Stomach (tissue), 8 donors: ENCODE measurements at regions not wholly inside any gene's neighbourhood (a gene's known extent, or its start where the extent isn't known, plus 50 kb on each side); places are given as distances from the start of the nearest gene placed in this dataset.

Source experiments
- DNase-seq, 2 donors: peaks; one replicate each; pipeline versions ENCODE4 v3.0.0 to v3.0.0-alpha.2; 2013 to 2019
- H3K27ac ChIP-seq, 5 donors: fragments of 200-600 bp in 4 of 5; sonication (generic) in 4 of 5; one replicate each; pipeline ENCODE4 v1.5.1; 2013 to 2019; ENCODE audit warnings: mild to moderate bottlenecking in 1 of 5, moderate library complexity in 1 of 5
- H3K27me3 ChIP-seq, 3 donors: fragments of 200-600 bp; sonication (generic); one replicate each; pipeline ENCODE4 v1.5.1; 2017 to 2019; ENCODE audit warnings: mixed run types in 1 of 3
- H3K36me3 ChIP-seq, 4 donors: fragments of 200-600 bp; sonication (generic); 1 replicate in 3 of 4; 2 replicates in 1 of 4; pipeline ENCODE4 v1.5.1; 2016 to 2019
- H3K4me1 ChIP-seq, 4 donors: fragments of 200-600 bp; sonication (generic); one replicate each; pipeline ENCODE4 v1.5.1; 2016 to 2019
- H3K4me3 ChIP-seq, 4 donors: fragments of 200-600 bp; sonication (generic) in 3 of 4; one replicate each; pipeline ENCODE4 v1.5.1; 2016 to 2019; ENCODE audit warnings: mild to moderate bottlenecking in 1 of 4
- H3K9me3 ChIP-seq, 4 donors: fragments of 200-600 bp; sonication (generic); one replicate each; pipeline ENCODE4 v1.5.1; 2016 to 2019
- EP300 ChIP-seq: sonication (generic); formaldehyde crosslinking; IDR thresholded peaks from one replicate; pipeline ENCODE4 v1.6.1; 2017; ENCODE audit warnings: antibody characterized with exemption
- POLR2A ChIP-seq, 4 donors: fragments of 450-650 bp; IDR thresholded peaks; one replicate each; pipeline ENCODE4 v1.6.1; 2016; ENCODE audit warnings: antibody characterized with exemption in 4 of 4, control low read depth in 2 of 4, mild to moderate bottlenecking in 1 of 4, moderate library complexity in 1 of 4
- POLR2AphosphoS5 ChIP-seq, 3 donors: sonication (generic); formaldehyde crosslinking; IDR thresholded peaks; one replicate each; pipeline ENCODE4 v1.6.1; 2016; ENCODE audit warnings: antibody characterized with exemption in 3 of 3
- WGBS, 5 donors: extraction: QIAGEN DNeasy Blood & Tissue Kit in 3 of 5; methylation state at CpG; one replicate each; pipeline versions ENCODE4 v1.1.5 to v1.1.7; 2013 to 2018; 5-methylcytosine and 5-hydroxymethylcytosine counted together
- intact Hi-C: fragments of 100-400 bp; cut with DNase I; formaldehyde crosslinking; loops from one replicate; pipeline ENCODE4 v1.15.1; 2023; ENCODE audit warnings: low total_unique reads
- TF ChIP-seq, protein P1 (sequence below), 7 experiments: fragments of 450-650 bp in 4 of 7; fragments of 200-600 bp in 3 of 7; sonication (generic) in 3 of 7; IDR thresholded peaks; one replicate each; pipeline ENCODE4 v1.5.1; 2016 to 2019; ENCODE audit warnings: antibody characterized with exemption in 7 of 7, control low read depth in 2 of 7, mild to moderate bottlenecking in 1 of 7
- donor health status: healthy with polysubstance abuse.
- donor health status: Bipolar disorder and iron deficiency.
- donor health status: healthy.

DNA sequence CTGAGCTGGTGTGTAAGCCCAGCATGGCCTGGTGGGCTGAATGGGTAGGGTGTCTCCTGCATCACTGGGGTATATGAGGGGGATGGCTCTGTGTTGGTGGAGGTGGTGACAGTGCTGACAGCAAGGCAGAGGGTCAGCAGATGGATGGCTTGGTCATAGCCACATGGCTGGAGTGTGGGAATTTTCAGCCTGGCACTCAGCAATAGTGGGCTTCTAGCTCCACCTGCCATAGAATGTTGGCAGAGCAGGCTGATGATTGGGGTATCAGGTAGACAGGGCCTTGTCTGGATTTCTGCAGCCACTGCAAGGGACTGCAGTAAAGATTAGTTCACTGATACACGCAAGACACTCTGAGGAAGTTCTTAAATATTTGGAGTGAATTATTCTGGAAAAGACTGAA, 137.5 kb upstream of the BACH2 start:
- peaks cover 0 to 15% (median 14%) of the 10 kb centered on the region in 4 donors for H3K9me3 ChIP-seq
- no peaks in the 10 kb centered on the region for H3K36me3 ChIP-seq
- H3K27me3 ChIP-seq, result no peaks in the 10 kb centered on the region
- no peak overlapping the region for H3K27ac ChIP-seq
- DNase-seq, result no peak
- no peaks in the 10 kb centered on the region for H3K4me1 ChIP-seq
- H3K4me3 ChIP-seq, result no peak overlapping the region
- TF ChIP-seq, protein P1, sequence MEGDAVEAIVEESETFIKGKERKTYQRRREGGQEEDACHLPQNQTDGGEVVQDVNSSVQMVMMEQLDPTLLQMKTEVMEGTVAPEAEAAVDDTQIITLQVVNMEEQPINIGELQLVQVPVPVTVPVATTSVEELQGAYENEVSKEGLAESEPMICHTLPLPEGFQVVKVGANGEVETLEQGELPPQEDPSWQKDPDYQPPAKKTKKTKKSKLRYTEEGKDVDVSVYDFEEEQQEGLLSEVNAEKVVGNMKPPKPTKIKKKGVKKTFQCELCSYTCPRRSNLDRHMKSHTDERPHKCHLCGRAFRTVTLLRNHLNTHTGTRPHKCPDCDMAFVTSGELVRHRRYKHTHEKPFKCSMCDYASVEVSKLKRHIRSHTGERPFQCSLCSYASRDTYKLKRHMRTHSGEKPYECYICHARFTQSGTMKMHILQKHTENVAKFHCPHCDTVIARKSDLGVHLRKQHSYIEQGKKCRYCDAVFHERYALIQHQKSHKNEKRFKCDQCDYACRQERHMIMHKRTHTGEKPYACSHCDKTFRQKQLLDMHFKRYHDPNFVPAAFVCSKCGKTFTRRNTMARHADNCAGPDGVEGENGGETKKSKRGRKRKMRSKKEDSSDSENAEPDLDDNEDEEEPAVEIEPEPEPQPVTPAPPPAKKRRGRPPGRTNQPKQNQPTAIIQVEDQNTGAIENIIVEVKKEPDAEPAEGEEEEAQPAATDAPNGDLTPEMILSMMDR (IDR thresholded peaks at IDR 0.05), result no peak
- TF ChIP-seq POLR2AphosphoS5 (IDR thresholded peaks at IDR 0.05) (no peak), POLR2A (IDR thresholded peaks at IDR 0.05) (no peak), EP300 (no peak)
- intact Hi-C loops, result no loop called here
- WGBS, 5 donors, result 90 to 100% (median 95%) methylated on average over 1 of the region's 1 CpG

GRCh38 chr6:90432937-90433336, 136.3 kb upstream of the BACH2 start:
- no peaks in the 10 kb centered on the region for H3K4me1 ChIP-seq
- peaks cover 0 to 25% (median 23%) of the 10 kb centered on the region in 4 donors for H3K9me3 ChIP-seq
- intact Hi-C loops, result no loop called here
- H3K27me3 ChIP-seq, result no peaks in the 10 kb centered on the region
- no peak for DNase-seq
- H3K36me3 ChIP-seq, result no peaks in the 10 kb centered on the region
- H3K4me3 ChIP-seq, result no peak overlapping the region
- TF ChIP-seq POLR2A (IDR thresholded peaks at IDR 0.05) (no peak), EP300 (no peak), POLR2AphosphoS5 (IDR thresholded peaks at IDR 0.05) (no peak)
- TF ChIP-seq, protein P1 (IDR thresholded peaks at IDR 0.05), result no peak
- H3K27ac ChIP-seq, result no peak overlapping the region

- no peaks in the 10 kb centered on the region for H3K36me3 ChIP-seq
- TF ChIP-seq EP300, result no peak
- TF ChIP-seq, protein P1 (IDR thresholded peaks at IDR 0.05), result no peak
- TF ChIP-seq POLR2A (IDR thresholded peaks at IDR 0.05), result no peak
- no peak for TF ChIP-seq POLR2AphosphoS5 (IDR thresholded peaks at IDR 0.05)
- WGBS, 5 donors, result 81 to 92% (median 92%) methylated on average over 3 of the region's 3 CpGs
- peaks cover 0 to 25% (median 23%) of the 10 kb centered on the region in 4 donors for H3K9me3 ChIP-seq
- H3K27ac ChIP-seq, result no peak overlapping the region
- intact Hi-C loops, result no loop called here
- H3K4me3 ChIP-seq, result no peak overlapping the region
- H3K27me3 ChIP-seq, result no peaks in the 10 kb centered on the region
- H3K4me1 ChIP-seq, result no peaks in the 10 kb centered on the region
- DNase-seq, result no peak
These were observed 135.6 kb upstream of the BACH2 start for GRCh38 chr6:90432041-90432775.

GRCh38 chr6:90431576-90431975, 134.9 kb upstream of the BACH2 start:
- no peak for DNase-seq
- intact Hi-C loops, result no loop called here
- Histone ChIP-seq H3K27ac (no peak overlapping the region), H3K4me1 (no peaks in the 10 kb centered on the region), H3K9me3 (peaks cover 0 to 25% (median 23%) of the 10 kb centered on the region in 4 donors), H3K36me3 (no peaks in the 10 kb centered on the region), H3K27me3 (no peaks in the 10 kb centered on the region), H3K4me3 (no peak overlapping the region)
- TF ChIP-seq, protein P1 (IDR thresholded peaks at IDR 0.05), result no peak
- TF ChIP-seq POLR2AphosphoS5 (IDR thresholded peaks at IDR 0.05) (no peak), EP300 (no peak), POLR2A (IDR thresholded peaks at IDR 0.05) (no peak)
